ENCODE measurements at regions not wholly inside any gene's neighbourhood (a gene's known extent, or its start where the extent isn't known, plus 50 kb on each side); places are given as distances from the start of the nearest gene placed in this dataset.

DNA sequence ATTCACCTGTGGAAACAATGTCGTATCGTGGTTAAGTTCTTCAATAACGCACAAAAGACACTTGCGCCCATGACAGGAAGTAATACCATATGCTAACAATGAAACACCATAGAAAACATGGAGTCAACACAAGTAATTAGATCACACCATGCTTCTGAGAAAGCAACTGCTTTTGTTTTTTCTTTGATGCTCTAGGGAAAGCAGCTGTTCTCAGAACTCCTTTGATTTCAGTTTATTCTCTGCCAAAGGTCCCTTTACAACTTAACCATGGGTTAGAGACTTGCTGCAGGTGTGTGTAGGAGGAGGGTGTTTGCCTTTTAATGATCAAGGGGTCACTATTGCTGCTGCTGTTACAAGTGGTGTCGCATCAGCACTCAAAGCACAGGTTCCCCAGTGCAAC lies 324.0 kb upstream of the SLCO3A1 start:
- Histone ChIP-seq H3F3A (ENCODE audit: low read depth) (no peaks in the 10 kb centered on the region), H3K4me3 (no peak overlapping the region), H3K36me3 (no peaks in the 10 kb centered on the region), H3K9me3 (ENCODE audit: low read depth) (peaks cover 6% of the 10 kb centered on the region), H3K4me1 (no peaks in the 10 kb centered on the region), H4K20me1 (ENCODE audit: low read depth) (no peaks in the 10 kb centered on the region), H3K27ac (no peak overlapping the region), H3K9ac (no peak overlapping the region), H3K27me3 (no peaks in the 10 kb centered on the region), H3K4me2 (no peak overlapping the region), H3K79me2 (ENCODE audit: low read depth) (no peaks in the 10 kb centered on the region), H2AFZ (replicated peaks) (no peak overlapping the region)
- Mint-ChIP-seq H3K9me3 (peaks cover 5% of the 10 kb centered on the region), H3K27ac (no peak overlapping the region), H3K27me3 (ENCODE audit: insufficient read depth, low read depth) (peaks cover 2% of the 10 kb centered on the region), H3K36me3 (no peaks in the 10 kb centered on the region), H3K4me1 (peaks cover 2% of the 10 kb centered on the region), H3K4me3 (no peak overlapping the region)
- TF ChIP-seq, protein P1, sequence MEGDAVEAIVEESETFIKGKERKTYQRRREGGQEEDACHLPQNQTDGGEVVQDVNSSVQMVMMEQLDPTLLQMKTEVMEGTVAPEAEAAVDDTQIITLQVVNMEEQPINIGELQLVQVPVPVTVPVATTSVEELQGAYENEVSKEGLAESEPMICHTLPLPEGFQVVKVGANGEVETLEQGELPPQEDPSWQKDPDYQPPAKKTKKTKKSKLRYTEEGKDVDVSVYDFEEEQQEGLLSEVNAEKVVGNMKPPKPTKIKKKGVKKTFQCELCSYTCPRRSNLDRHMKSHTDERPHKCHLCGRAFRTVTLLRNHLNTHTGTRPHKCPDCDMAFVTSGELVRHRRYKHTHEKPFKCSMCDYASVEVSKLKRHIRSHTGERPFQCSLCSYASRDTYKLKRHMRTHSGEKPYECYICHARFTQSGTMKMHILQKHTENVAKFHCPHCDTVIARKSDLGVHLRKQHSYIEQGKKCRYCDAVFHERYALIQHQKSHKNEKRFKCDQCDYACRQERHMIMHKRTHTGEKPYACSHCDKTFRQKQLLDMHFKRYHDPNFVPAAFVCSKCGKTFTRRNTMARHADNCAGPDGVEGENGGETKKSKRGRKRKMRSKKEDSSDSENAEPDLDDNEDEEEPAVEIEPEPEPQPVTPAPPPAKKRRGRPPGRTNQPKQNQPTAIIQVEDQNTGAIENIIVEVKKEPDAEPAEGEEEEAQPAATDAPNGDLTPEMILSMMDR (IDR thresholded peaks at IDR 0.05) = no peak
- TF ChIP-seq EZH2phosphoT487 (IDR thresholded peaks at IDR 0.05) (no peak), EZH2 (IDR thresholded peaks at IDR 0.05) (no peak)
- no peak for DNase-seq (ENCODE audit: low spot score)

DNA sequence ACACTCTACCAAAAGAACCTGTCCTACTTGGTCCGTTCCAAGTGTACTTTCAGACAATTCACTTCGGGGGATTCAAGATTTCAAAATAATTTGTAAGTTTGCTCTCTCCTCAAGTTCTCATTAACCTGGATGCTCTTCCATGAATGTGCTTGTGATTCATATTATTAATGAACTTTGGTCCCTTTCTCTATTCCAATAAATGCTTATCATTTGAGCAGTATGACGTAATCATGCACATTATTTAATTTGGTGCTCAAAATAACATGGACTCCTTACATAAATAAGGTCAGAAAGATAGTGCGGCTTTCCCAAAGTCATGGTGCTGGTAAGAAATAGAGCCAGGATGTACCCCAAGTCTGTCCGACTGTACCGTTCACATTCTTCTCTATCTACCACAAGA lies 323.2 kb upstream of the SLCO3A1 start:
- Mint-ChIP-seq H3K27me3 (ENCODE audit: insufficient read depth, low read depth) (peaks cover 2% of the 10 kb centered on the region), H3K4me3 (no peak overlapping the region), H3K4me1 (peaks cover 2% of the 10 kb centered on the region), H3K27ac (no peak overlapping the region), H3K36me3 (no peaks in the 10 kb centered on the region), H3K9me3 (peaks cover 5% of the 10 kb centered on the region)
- H3K27me3 ChIP-seq = no peaks in the 10 kb centered on the region
- no peaks in the 10 kb centered on the region for H4K20me1 ChIP-seq (ENCODE audit: low read depth)
- H3K36me3 ChIP-seq = no peaks in the 10 kb centered on the region
- TF ChIP-seq, protein P1 (IDR thresholded peaks at IDR 0.05) = no peak
- no peak for TF ChIP-seq EZH2phosphoT487 (IDR thresholded peaks at IDR 0.05)
- TF ChIP-seq EZH2 (IDR thresholded peaks at IDR 0.05) = no peak
- H2AFZ ChIP-seq (replicated peaks) = no peak overlapping the region
- H3F3A ChIP-seq (ENCODE audit: low read depth) = no peaks in the 10 kb centered on the region
- peaks cover 2% of the 10 kb centered on the region for H3K9me3 ChIP-seq (ENCODE audit: low read depth)
- H3K4me1 ChIP-seq = no peaks in the 10 kb centered on the region
- H3K9ac ChIP-seq = no peak overlapping the region
- DNase-seq (ENCODE audit: low spot score) = no peak
- H3K27ac ChIP-seq = no peak overlapping the region
- H3K4me3 ChIP-seq = no peak overlapping the region
- H3K4me2 ChIP-seq = no peak overlapping the region
- no peaks in the 10 kb centered on the region for H3K79me2 ChIP-seq (ENCODE audit: low read depth)

DNA sequence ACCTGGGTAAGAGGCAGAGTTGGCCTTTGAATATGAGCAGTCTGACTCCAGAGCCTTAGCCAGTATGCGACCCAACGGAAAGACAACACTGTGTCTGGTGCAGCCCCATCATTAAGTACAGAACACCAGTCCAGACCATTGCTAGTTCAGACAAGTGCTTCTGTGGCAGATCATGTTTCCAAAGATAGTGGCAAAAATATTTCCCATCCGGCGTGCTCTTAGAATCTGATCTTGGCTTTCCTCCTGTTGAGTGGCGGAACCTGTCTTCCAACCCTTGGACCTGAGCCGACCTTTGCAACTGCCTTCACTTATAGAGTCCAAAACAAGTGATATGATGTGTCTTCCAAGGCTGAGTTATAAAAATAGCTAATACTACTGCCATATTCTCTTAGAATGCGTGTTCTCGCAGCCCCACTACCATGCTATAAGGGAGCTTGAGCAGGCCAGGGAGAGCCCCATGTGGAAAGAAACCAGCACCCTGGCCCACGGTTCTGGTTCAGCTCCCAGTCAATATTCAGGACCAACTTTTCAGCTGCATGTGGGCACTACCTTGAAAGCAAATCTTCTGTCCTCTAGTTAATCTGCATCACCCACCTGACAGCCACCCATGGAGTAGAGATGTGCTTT lies 322.4 kb upstream of the SLCO3A1 start:
- Mint-ChIP-seq H3K4me1 (peaks cover 2% of the 10 kb centered on the region), H3K36me3 (no peaks in the 10 kb centered on the region), H3K9me3 (no peaks in the 10 kb centered on the region), H3K4me3 (no peak overlapping the region), H3K27me3 (ENCODE audit: insufficient read depth, low read depth) (peaks cover 2% of the 10 kb centered on the region), H3K27ac (no peak overlapping the region)
- H3K4me2 ChIP-seq = no peak overlapping the region
- no peaks in the 10 kb centered on the region for H4K20me1 ChIP-seq (ENCODE audit: low read depth)
- no peaks in the 10 kb centered on the region for H3K79me2 ChIP-seq (ENCODE audit: low read depth)
- H3K4me1 ChIP-seq = no peaks in the 10 kb centered on the region
- H2AFZ ChIP-seq (replicated peaks) = no peak overlapping the region
- no peak overlapping the region for H3K9ac ChIP-seq
- no peak for DNase-seq (ENCODE audit: low spot score)
- TF ChIP-seq, protein P1 (IDR thresholded peaks at IDR 0.05) = no peak
- TF ChIP-seq EZH2 (IDR thresholded peaks at IDR 0.05) = no peak
- TF ChIP-seq EZH2phosphoT487 (IDR thresholded peaks at IDR 0.05) = no peak
- H3K9me3 ChIP-seq (ENCODE audit: low read depth) = no peaks in the 10 kb centered on the region
- H3K27ac ChIP-seq = no peak overlapping the region
- no peaks in the 10 kb centered on the region for H3F3A ChIP-seq (ENCODE audit: low read depth)
- no peak overlapping the region for H3K4me3 ChIP-seq
- no peaks in the 10 kb centered on the region for H3K27me3 ChIP-seq
- no peaks in the 10 kb centered on the region for H3K36me3 ChIP-seq

Measured in neural progenitor cell (in vitro differentiated cells).